OCI-LY1 (cell line): ENCODE measurements at regions not wholly inside any gene's neighbourhood (a gene's known extent, or its start where the extent isn't known, plus 50 kb on each side); places are given as distances from the start of the nearest gene placed in this dataset.

ENCODE experiments used
- H2AFZ ChIP-seq: fragments of 200-600 bp; sonication (generic), shearing (Covaris generic); 2 replicates; pipeline ENCODE4 v1.6.0; 2014; ENCODE audit warnings: antibody characterized with exemption, mild to moderate bottlenecking, low read length
- H3F3A ChIP-seq: fragments of 200-600 bp; sonication (generic), shearing (Covaris generic); 2 replicates; pipeline ENCODE4 v1.6.0; 2014; ENCODE audit warnings: mild to moderate bottlenecking, antibody characterized with exemption, low read length, moderate library complexity; ENCODE audit not compliant: insufficient read depth
- H3K27ac ChIP-seq: fragments of 200-600 bp; sonication (generic); 2 replicates; pipeline ENCODE4 v1.5.1; 2014; ENCODE audit warnings: low read length, mixed run types, mild to moderate bottlenecking, low read depth; ENCODE audit not compliant: poor library complexity, severe bottlenecking
- H3K27me3 ChIP-seq: fragments of 200-600 bp; sonication (generic); 2 replicates; pipeline ENCODE4 v1.6.0; 2014; ENCODE audit warnings: antibody characterized with exemption, mild to moderate bottlenecking, low read length, moderate library complexity; ENCODE audit not compliant: insufficient read depth
- H3K36me3 ChIP-seq: fragments of 200-600 bp; sonication (generic); 2 replicates; pipeline ENCODE4 v1.6.1; 2014; ENCODE audit warnings: mild to moderate bottlenecking, antibody characterized with exemption, low read length, moderate library complexity, mixed read lengths; ENCODE audit not compliant: insufficient read depth
- H3K4me1 ChIP-seq: fragments of 200-600 bp; sonication (generic); 2 replicates; pipeline ENCODE4 v1.5.1; 2014; ENCODE audit warnings: mild to moderate bottlenecking, low read length, moderate library complexity; ENCODE audit not compliant: insufficient read depth, severe bottlenecking
- H3K4me2 ChIP-seq: fragments of 200-600 bp; sonication (generic), shearing (Covaris generic); 2 replicates; pipeline ENCODE4 v1.6.1; 2014; ENCODE audit warnings: low read length
- H3K4me3 ChIP-seq: fragments of 200-600 bp; sonication (generic); 2 replicates; pipeline ENCODE4 v1.5.1; 2014; ENCODE audit warnings: low read length, low read depth, mild to moderate bottlenecking, mixed read lengths; ENCODE audit not compliant: poor library complexity, severe bottlenecking
- H3K79me2 ChIP-seq: fragments of 200-600 bp; shearing (Covaris generic); 2 replicates; pipeline ENCODE4 v1.6.1; 2016; ENCODE audit warnings: mixed run types, low read length, mixed read lengths; ENCODE audit not compliant: insufficient read depth
- H3K9ac ChIP-seq: fragments of 200-600 bp; sonication (generic), shearing (Covaris generic); 2 replicates; pipeline ENCODE4 v1.6.1; 2014; ENCODE audit warnings: mild to moderate bottlenecking, low read length, mixed read lengths
- H3K9me2 ChIP-seq: fragments of 200-600 bp; sonication (generic), shearing (Covaris generic); 2 replicates; pipeline ENCODE4 v1.6.1; 2014; ENCODE audit warnings: low read depth, mild to moderate bottlenecking, low read length, mixed read lengths
- H3K9me3 ChIP-seq: fragments of 200-600 bp; shearing (Covaris generic); 2 replicates; pipeline ENCODE4 v1.6.1; 2014; ENCODE audit warnings: low read length, mixed read lengths
- H4K20me1 ChIP-seq: fragments of 200-600 bp; sonication (generic), shearing (Covaris generic); 2 replicates; pipeline ENCODE4 v1.6.0; 2016; ENCODE audit warnings: mild to moderate bottlenecking, low read length; ENCODE audit not compliant: insufficient read depth
- CTCF ChIP-seq: fragments of 200-600 bp; sonication (generic), shearing (Covaris generic); IDR thresholded peaks from 2 replicates; pipeline ENCODE4 v1.5.1; 2017; ENCODE audit warnings: mild to moderate bottlenecking, antibody characterized with exemption, low read length, moderate library complexity, mixed read lengths
- EZH2 ChIP-seq: fragments of 200-600 bp; sonication (generic), shearing (Covaris generic); IDR thresholded peaks from 2 replicates; pipeline ENCODE4 v1.8.0; 2017; ENCODE audit warnings: borderline replicate concordance, mixed run types, mild to moderate bottlenecking, antibody characterized with exemption, low read length, moderate library complexity, mixed read lengths

- Histone ChIP-seq H3K27me3 (no peaks in the 10 kb centered on the region), H3K4me3 (no peak overlapping the region), H3K79me2 (no peaks in the 10 kb centered on the region), H3K36me3 (no peaks in the 10 kb centered on the region; the same call in 1 of the 2 replicates), H4K20me1 (no peaks in the 10 kb centered on the region), H3K4me2 (no peak overlapping the region), H3K9ac (no peak overlapping the region), H3K4me1 (peaks cover 7% of the 10 kb centered on the region), H3K9me3 (no peaks in the 10 kb centered on the region), H2AFZ (no peak overlapping the region), H3K27ac (no peak overlapping the region), H3F3A (no peaks in the 10 kb centered on the region), H3K9me2 (no peaks in the 10 kb centered on the region)
- no peak for TF ChIP-seq EZH2
- no peak for TF ChIP-seq CTCF
Measured at GRCh38 chr2:144632809-144633208, 112.9 kb upstream of the ZEB2 start.

- no peaks in the 10 kb centered on the region for H3K36me3 ChIP-seq
- peaks cover 7% of the 10 kb centered on the region for H3K4me1 ChIP-seq
- H4K20me1 ChIP-seq: no peaks in the 10 kb centered on the region
- H3K27ac ChIP-seq: no peak overlapping the region
- no peak overlapping the region for H3K4me3 ChIP-seq
- H3K9ac ChIP-seq: no peak overlapping the region
- no peak overlapping the region for H3K4me2 ChIP-seq
- no peaks in the 10 kb centered on the region for H3F3A ChIP-seq
- no peak for TF ChIP-seq CTCF
- no peak for TF ChIP-seq EZH2
- no peaks in the 10 kb centered on the region for H3K9me3 ChIP-seq
- H3K9me2 ChIP-seq: no peaks in the 10 kb centered on the region
- no peaks in the 10 kb centered on the region for H3K27me3 ChIP-seq
- H2AFZ ChIP-seq: no peak overlapping the region
- H3K79me2 ChIP-seq: no peaks in the 10 kb centered on the region
Measured at GRCh38 chr2:144631636-144632035, 111.7 kb upstream of the ZEB2 start.

- H3K79me2 ChIP-seq: no peaks in the 10 kb centered on the region
- H3K9ac ChIP-seq: no peak overlapping the region
- H3K4me3 ChIP-seq: no peak overlapping the region
- H3K9me3 ChIP-seq: no peaks in the 10 kb centered on the region
- no peak overlapping the region for H3K4me2 ChIP-seq
- H4K20me1 ChIP-seq: no peaks in the 10 kb centered on the region
- no peaks in the 10 kb centered on the region for H3K36me3 ChIP-seq
- TF ChIP-seq CTCF (no peak), EZH2 (no peak)
- no peak overlapping the region for H3K27ac ChIP-seq
- no peaks in the 10 kb centered on the region for H3K27me3 ChIP-seq
- H2AFZ ChIP-seq: no peak overlapping the region
- no peaks in the 10 kb centered on the region for H3K9me2 ChIP-seq
- H3K4me1 ChIP-seq: peaks cover 11% of the 10 kb centered on the region
- H3F3A ChIP-seq: no peaks in the 10 kb centered on the region
Measured at GRCh38 chr2:144630459-144631215, 110.7 kb upstream of the ZEB2 start.
